ENCODE measurements at regions not wholly inside any gene's neighbourhood (a gene's known extent, or its start where the extent isn't known, plus 50 kb on each side); places are given as distances from the start of the nearest gene placed in this dataset.
"Not testable (repeated sequence)": the region's sequence is repeated elsewhere in the genome, so short reads cannot be mapped to it uniquely, and the experiment has no call there.

GRCh38 chr13:38159710-38160109 lies 189.9 kb upstream of the UFM1 start:
- no peak for DNase-seq (ENCODE audit: low read depth)

GRCh38 chr13:38147050-38147449 lies 202.6 kb upstream of the UFM1 start:
- no peak for DNase-seq (ENCODE audit: low read depth)

GRCh38 chr13:38141792-38142191 lies 207.9 kb upstream of the UFM1 start:
- DNase-seq (ENCODE audit: low read depth), result peak; percentile 62

GRCh38 chr13:38135592-38135991 lies 214.1 kb upstream of the UFM1 start:
- DNase-seq (ENCODE audit: low read depth), result no peak

- no peak for DNase-seq (ENCODE audit: low read depth)
These were observed 228.4 kb upstream of the UFM1 start for GRCh38 chr13:38121267-38121666.

DNA sequence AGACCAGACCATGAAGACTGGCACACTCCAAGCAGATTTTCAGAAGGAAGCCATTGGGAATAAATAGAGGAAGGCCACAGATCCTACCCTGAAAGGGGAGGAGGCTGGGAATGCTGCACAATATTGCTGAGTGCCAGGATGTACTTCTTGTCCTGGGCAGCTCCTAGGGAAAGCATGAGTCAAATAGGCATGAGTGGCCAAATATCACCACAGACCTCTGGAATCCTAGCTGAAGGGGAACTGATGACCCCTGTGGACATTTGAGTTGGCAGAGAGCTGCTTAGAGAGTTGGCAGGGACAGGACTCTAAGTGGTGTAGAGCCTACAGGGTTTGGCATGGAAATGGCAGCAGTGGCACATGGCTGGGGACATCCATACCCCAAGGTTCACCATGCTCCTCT lies 234.3 kb upstream of the TRPC4 start:
- peak; percentile 33 for DNase-seq (ENCODE audit: low read depth)

- DNase-seq (ENCODE audit: low read depth), result no peak
These were observed 230.2 kb upstream of the TRPC4 start for GRCh38 chr13:38099751-38100150.

- DNase-seq (ENCODE audit: low read depth), result no peak
These were observed 223.9 kb upstream of the TRPC4 start for GRCh38 chr13:38093425-38093824.

DNA sequence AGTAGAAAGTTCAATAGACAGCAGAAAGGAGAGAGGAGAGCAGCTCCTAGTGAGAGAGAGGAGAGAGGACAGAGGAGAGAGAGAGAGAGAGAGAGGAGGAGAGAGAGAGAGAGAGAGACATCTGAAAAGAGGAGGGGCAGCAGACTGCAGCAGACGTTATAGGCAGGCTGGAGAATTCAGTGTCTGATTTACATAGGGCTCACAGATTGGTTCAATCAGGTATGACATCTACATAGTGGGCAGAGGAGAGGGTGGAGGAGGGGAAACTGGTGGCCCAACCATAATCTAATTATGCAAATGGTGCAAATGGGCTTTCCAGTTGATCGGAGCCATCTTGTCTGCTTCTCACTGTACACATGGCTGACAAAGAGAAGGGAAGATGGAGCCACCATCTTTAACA lies 221.3 kb upstream of the TRPC4 start:
- no peak for DNase-seq (ENCODE audit: low read depth)

DNA sequence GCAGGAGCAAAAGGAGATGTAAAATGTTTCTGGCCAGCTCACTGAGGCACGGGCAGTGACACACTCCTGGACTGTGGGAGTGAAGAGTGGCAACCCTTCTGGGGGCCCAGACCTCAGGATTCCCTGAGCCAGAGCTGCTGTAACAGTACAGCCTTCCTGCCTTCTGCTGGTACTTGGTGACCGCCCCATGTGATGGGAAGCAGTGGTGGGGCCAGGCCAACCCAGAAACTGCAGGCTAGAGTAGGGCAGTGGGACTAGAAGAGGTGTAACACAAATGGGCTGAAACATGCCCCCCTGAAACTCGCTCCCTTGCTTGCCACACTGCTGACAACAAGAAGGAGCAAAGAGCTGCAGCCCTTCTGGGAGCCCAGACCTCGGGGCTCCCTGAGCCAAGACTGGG lies 217.1 kb upstream of the TRPC4 start:
- no peak for DNase-seq (ENCODE audit: low read depth)

DNA sequence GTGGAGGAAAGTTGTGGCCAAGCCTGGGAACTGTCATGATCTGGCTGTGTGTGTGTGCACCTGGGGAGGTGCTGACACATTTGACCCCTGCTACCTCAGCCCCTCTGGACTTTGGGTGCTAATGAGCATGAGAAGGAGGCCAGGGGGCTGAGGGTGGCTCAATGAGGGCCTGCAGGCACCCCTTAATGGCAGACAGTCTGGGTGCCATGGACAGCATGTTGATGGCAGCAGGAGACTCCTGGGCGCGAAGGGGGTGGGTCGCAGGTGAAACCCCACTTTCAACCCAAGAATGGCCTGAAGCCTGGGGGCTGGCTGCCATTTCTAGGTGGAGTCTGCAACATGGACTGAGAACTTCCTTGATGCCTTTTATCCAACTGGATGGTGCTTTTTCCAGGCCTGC lies 216.4 kb upstream of the TRPC4 start:
- DNase-seq (ENCODE audit: low read depth), result no peak

- no peak for DNase-seq (ENCODE audit: low read depth)
These were observed 204.4 kb upstream of the TRPC4 start for GRCh38 chr13:38073931-38074330.

GRCh38 chr13:38072696-38073095 lies 203.1 kb upstream of the TRPC4 start:
- no peak for DNase-seq (ENCODE audit: low read depth)

DNA sequence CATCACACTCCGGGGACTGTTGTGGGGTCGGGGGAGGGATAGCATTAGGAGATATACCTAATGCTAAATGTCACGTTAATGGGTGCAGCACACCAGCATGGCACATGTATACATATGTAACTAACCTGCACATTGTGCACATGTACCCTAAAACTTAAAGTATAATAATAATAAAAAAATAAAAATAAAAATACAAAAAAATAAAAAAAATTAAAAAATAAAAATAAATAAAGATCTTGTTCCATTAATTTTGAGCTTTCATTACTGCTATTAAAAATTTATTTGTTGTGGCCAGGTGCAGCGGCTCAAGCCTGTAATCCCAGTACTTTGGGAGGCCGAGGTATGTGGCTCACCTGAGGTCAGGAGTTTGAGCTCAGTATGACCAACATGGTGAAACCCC lies 201.8 kb upstream of the TRPC4 start:
- not testable (repeated sequence) for DNase-seq (ENCODE audit: low read depth)

DNA sequence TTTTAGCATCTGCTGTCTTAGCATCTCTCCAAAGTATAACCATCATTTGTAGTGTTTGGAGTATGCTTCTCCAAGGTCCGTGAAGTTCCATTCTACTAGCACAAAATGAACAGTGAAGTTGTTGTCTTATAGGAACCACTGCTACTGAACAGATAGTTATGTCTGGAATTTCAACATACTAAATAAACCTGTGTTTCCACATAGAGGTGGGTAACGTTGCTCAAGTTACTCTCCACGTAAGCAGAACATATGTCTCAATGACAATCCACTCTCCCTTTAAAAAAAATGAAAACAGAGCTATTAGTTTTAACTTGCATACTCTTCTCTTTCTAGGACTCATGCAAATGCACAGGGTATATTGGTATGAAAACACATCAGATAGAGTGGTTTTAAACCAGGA lies 184.3 kb upstream of the TRPC4 start:
- no peak for DNase-seq (ENCODE audit: low read depth)

- DNase-seq (ENCODE audit: low read depth), result no peak
These were observed 176.4 kb upstream of the TRPC4 start for GRCh38 chr13:38046049-38046376.

GRCh38 chr13:38045278-38046048 lies 175.9 kb upstream of the TRPC4 start:
- no peak for DNase-seq (ENCODE audit: low read depth)

DNA sequence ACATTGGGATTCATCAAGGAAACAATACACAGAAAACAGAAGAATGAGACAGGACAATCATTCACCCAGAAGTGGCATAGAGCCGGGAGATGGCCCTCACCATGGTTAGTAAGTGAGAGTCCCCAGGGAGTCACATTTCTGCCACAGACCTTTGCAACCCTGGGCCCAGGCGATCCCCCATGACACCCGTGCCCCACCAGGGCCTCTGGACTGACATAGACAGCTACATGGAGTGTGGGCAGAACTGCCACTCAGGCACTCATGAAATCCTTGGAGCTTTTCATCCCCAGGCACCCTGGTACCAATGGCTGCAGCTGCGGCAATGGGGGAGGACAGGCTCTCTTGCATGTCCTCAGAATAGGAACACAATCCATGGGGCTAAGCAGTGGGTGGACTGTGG lies 174.5 kb upstream of the TRPC4 start:
- no peak for DNase-seq (ENCODE audit: low read depth)

DNA sequence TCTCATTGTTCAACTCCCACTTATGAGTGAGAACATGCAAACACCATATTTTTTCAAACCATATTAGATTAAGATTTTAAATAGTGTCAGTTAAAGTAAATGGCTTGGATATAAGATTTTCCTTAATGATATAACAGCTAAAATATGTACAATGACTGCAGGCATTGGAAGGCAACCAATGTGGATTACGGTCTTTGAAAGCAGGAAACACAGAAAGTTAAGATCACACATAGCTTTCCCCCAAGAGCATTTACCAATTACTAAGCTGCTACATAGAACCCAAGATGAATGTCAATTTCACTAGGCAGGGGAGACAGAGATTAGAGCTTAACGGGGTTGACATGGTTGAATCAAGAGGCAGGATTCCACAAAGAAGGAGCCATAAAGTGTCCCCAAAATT lies 173.2 kb upstream of the TRPC4 start:
- peak; percentile 6 for DNase-seq (ENCODE audit: low read depth)

- peak; percentile 13 for DNase-seq (ENCODE audit: low read depth)
These were observed 154.9 kb upstream of the TRPC4 start for GRCh38 chr13:38024431-38024830.

- DNase-seq (ENCODE audit: low read depth), result no peak
These were observed 147.7 kb upstream of the TRPC4 start for GRCh38 chr13:38017320-38017719.

DNA sequence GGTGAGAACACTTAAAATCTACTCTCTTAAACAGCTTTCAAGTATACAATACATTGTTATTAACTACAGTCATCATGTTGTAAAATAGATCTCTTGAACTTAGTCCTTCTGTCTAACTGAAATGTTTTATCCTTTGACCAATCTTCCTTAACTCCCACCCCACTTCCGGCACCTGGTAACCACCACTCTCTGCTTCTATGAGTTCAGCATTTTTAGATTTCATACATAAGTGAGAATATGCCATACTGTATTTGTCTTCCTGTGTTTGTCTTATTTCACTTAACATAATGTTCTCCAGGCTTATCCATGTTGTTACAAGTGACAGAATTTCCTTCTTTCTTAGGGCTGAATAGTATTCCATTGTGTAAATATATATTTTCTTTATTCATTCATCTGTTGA lies 144.1 kb upstream of the TRPC4 start:
- no peak for DNase-seq (ENCODE audit: low read depth)

- no peak for DNase-seq (ENCODE audit: low read depth)
These were observed 142.5 kb upstream of the TRPC4 start for GRCh38 chr13:38012096-38012495.

GRCh38 chr13:38008636-38009035 lies 139.1 kb upstream of the TRPC4 start:
- no peak for DNase-seq (ENCODE audit: low read depth)

GRCh38 chr13:38002606-38003005 lies 133.0 kb upstream of the TRPC4 start:
- DNase-seq (ENCODE audit: low read depth), result no peak

All from stromal cell of bone marrow (primary cell).